ENCODE measurements at regions not wholly inside any gene's neighbourhood (a gene's known extent, or its start where the extent isn't known, plus 50 kb on each side); places are given as distances from the start of the nearest gene placed in this dataset.

DNA sequence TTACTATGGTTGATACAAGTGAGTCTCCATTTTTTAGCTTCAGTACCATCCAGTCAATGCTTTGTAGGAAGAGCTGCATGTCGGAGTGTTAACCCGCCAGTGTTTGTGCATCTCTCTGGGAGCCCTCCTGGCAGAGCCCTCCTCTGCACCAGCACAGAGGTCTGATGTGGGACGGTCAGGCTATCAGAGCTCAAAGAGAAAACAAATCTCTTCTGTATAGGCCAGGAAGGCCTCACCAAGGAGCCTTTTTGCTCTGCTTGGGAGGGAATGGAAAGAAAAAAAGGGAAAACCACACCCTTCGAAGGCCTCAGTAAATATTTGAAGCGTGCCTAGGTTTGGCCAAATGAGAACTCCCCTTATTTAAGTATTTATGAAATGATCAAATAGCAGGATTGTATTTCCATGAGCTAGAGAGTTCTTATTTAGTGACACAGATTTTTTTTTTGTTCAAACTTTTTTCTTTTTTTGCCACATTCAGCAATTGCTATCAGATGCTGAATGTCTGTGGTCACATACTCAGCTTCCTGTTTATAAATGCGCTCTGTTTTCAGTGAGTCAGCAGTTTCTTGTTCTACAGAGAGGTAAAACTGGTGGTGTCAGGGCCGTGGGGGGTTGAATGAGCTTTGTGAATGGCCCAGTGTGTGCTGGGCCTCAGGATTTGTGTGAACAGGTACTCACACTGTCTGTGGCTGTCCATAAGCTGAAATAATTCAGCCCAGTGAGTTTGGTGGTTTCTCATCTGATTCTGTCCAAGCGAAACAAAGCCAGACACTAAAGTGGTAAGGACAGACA, 226.6 kb downstream of the SNX18 start:
- TF ChIP-seq TEAD4 (IDR thresholded peaks at IDR 0.05) (no peak), TAF1 (IDR thresholded peaks at IDR 0.05; ENCODE audit: low read depth) (no peak), EP300 (IDR thresholded peaks at IDR 0.05; ENCODE audit: borderline replicate concordance) (no peak), EGR1 (IDR thresholded peaks at IDR 0.05) (no peak), CREB1 (IDR thresholded peaks at IDR 0.05; ENCODE audit: low read depth) (no peak), TCF12 (IDR thresholded peaks at IDR 0.05; ENCODE audit: low read depth) (no peak), FOXM1 (IDR thresholded peaks at IDR 0.05; ENCODE audit: borderline replicate concordance, low read depth) (no peak), RAD21 (IDR thresholded peaks at IDR 0.05; ENCODE audit: low read depth) (no peak)
- TF ChIP-seq, protein P1, sequence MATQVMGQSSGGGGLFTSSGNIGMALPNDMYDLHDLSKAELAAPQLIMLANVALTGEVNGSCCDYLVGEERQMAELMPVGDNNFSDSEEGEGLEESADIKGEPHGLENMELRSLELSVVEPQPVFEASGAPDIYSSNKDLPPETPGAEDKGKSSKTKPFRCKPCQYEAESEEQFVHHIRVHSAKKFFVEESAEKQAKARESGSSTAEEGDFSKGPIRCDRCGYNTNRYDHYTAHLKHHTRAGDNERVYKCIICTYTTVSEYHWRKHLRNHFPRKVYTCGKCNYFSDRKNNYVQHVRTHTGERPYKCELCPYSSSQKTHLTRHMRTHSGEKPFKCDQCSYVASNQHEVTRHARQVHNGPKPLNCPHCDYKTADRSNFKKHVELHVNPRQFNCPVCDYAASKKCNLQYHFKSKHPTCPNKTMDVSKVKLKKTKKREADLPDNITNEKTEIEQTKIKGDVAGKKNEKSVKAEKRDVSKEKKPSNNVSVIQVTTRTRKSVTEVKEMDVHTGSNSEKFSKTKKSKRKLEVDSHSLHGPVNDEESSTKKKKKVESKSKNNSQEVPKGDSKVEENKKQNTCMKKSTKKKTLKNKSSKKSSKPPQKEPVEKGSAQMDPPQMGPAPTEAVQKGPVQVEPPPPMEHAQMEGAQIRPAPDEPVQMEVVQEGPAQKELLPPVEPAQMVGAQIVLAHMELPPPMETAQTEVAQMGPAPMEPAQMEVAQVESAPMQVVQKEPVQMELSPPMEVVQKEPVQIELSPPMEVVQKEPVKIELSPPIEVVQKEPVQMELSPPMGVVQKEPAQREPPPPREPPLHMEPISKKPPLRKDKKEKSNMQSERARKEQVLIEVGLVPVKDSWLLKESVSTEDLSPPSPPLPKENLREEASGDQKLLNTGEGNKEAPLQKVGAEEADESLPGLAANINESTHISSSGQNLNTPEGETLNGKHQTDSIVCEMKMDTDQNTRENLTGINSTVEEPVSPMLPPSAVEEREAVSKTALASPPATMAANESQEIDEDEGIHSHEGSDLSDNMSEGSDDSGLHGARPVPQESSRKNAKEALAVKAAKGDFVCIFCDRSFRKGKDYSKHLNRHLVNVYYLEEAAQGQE (IDR thresholded peaks at IDR 0.05; ENCODE audit: low read depth): no peak
- TF ChIP-seq, protein P2, sequence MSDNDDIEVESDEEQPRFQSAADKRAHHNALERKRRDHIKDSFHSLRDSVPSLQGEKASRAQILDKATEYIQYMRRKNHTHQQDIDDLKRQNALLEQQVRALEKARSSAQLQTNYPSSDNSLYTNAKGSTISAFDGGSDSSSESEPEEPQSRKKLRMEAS (IDR thresholded peaks at IDR 0.05): no peak

GRCh38 chr5:54743581-54743980, 226.0 kb downstream of the SNX18 start:
- TF ChIP-seq TEAD4 (IDR thresholded peaks at IDR 0.05): no peak
- no peak for TF ChIP-seq CEBPB (IDR thresholded peaks at IDR 0.05)
- no peak for TF ChIP-seq EGR1 (IDR thresholded peaks at IDR 0.05)
- TF ChIP-seq EP300 (IDR thresholded peaks at IDR 0.05; ENCODE audit: borderline replicate concordance): 0 out of 2 replicates have a peak, but pooled peaks have one; percentile 4
- no peak for TF ChIP-seq NFIC (IDR thresholded peaks at IDR 0.05)
- no peak for TF ChIP-seq TCF12 (IDR thresholded peaks at IDR 0.05; ENCODE audit: low read depth)
- TF ChIP-seq, protein P2 (IDR thresholded peaks at IDR 0.05): no peak

DNA sequence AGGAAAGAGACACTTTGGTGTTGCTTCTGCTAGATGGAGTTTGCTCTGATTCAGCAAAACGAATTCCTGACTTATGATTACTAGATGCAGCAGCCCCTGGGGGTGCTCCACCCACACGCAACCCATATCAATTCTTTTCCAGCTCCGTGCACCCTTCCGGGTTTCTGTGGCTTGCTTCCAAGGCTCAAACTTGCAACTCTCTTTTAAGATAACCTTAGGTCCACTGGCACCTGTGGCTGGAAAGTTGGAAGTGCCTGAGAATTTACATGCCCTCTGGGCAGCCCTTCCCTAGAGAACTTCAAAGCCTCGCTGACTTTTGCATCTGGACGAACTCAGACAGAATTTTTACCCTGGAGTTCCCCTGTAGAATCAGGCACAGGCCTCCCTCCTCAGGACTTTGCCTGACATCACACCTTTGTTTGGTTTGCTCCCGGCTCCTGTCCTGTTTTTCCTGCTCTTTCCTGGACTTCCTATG, 224.9 kb downstream of the SNX18 start:
- TF ChIP-seq EGR1 (IDR thresholded peaks at IDR 0.05) (peak; percentile 43; the same call in 1 of the 2 replicates), NFIC (IDR thresholded peaks at IDR 0.05) (no peak), TEAD4 (IDR thresholded peaks at IDR 0.05) (no peak), TAF1 (IDR thresholded peaks at IDR 0.05; ENCODE audit: low read depth) (no peak), FOXM1 (IDR thresholded peaks at IDR 0.05; ENCODE audit: borderline replicate concordance, low read depth) (no peak), EP300 (IDR thresholded peaks at IDR 0.05; ENCODE audit: borderline replicate concordance) (no peak), RAD21 (IDR thresholded peaks at IDR 0.05; ENCODE audit: low read depth) (peak; percentile 43), YY1 (IDR thresholded peaks at IDR 0.05; ENCODE audit: low read depth) (no peak), TCF12 (IDR thresholded peaks at IDR 0.05; ENCODE audit: low read depth) (no peak)
- TF ChIP-seq, protein P3, sequence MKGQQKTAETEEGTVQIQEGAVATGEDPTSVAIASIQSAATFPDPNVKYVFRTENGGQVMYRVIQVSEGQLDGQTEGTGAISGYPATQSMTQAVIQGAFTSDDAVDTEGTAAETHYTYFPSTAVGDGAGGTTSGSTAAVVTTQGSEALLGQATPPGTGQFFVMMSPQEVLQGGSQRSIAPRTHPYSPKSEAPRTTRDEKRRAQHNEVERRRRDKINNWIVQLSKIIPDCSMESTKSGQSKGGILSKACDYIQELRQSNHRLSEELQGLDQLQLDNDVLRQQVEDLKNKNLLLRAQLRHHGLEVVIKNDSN (IDR thresholded peaks at IDR 0.05): no peak
- TF ChIP-seq, protein P1 (IDR thresholded peaks at IDR 0.05; ENCODE audit: low read depth): no peak

GRCh38 chr5:54741711-54742110, 224.2 kb downstream of the SNX18 start:
- TF ChIP-seq, protein P1 (IDR thresholded peaks at IDR 0.05; ENCODE audit: low read depth): no peak
- TF ChIP-seq FOXM1 (IDR thresholded peaks at IDR 0.05; ENCODE audit: borderline replicate concordance, low read depth) (no peak), TAF1 (IDR thresholded peaks at IDR 0.05; ENCODE audit: low read depth) (no peak), ZBTB7A (IDR thresholded peaks at IDR 0.05; ENCODE audit: low read depth) (no peak), TCF12 (IDR thresholded peaks at IDR 0.05; ENCODE audit: low read depth) (no peak), TEAD4 (IDR thresholded peaks at IDR 0.05) (no peak), EP300 (IDR thresholded peaks at IDR 0.05; ENCODE audit: borderline replicate concordance) (no peak), CREB1 (IDR thresholded peaks at IDR 0.05; ENCODE audit: low read depth) (no peak), CEBPB (IDR thresholded peaks at IDR 0.05) (no peak), NFIC (IDR thresholded peaks at IDR 0.05) (no peak), YY1 (IDR thresholded peaks at IDR 0.05; ENCODE audit: low read depth) (no peak), EGR1 (IDR thresholded peaks at IDR 0.05) (no peak), RAD21 (IDR thresholded peaks at IDR 0.05; ENCODE audit: low read depth) (no peak)
- TF ChIP-seq, protein P3 (IDR thresholded peaks at IDR 0.05): no peak
- TF ChIP-seq, protein P2 (IDR thresholded peaks at IDR 0.05): no peak
